GM12878 (cell line): ENCODE measurements at regions not wholly inside any gene's neighbourhood (a gene's known extent, or its start where the extent isn't known, plus 50 kb on each side); places are given as distances from the start of the nearest gene placed in this dataset.

Experiments
- ATAC-seq: fragments of 200-7000 bp; cut with Tn5 transposase; 3 replicates; pipeline ENCODE4 v1.9.1; 2020; ENCODE audit warnings: mild to moderate bottlenecking, moderate library complexity
- BruUV-seq: library from RNA; stranded (reverse); fragments of 400-500 nt; replicated peaks from 2 replicates; lab custom pipeline; 2021; lab: Mats Ljungman, UMichigan
- CTCF ChIA-PET: fragments of 300-600 bp; sonication (Branson Sonifier 250); formaldehyde crosslinking; extraction: SDS; loops from one replicate; lab custom pipeline; 2021; ENCODE audit warnings: inconsistent platforms; lab: Yijun Ruan, JAX
- POLR2A ChIA-PET: fragments of 350-600 bp; formaldehyde crosslinking; extraction: SDS; loops from one replicate; lab custom pipeline; 2021; ENCODE audit warnings: inconsistent platforms; lab: Charles Lee
- RAD21 ChIA-PET: fragments of 300-600 bp; sonication (Branson Sonifier 250); formaldehyde crosslinking; loops from one replicate; lab custom pipeline; 2023; ENCODE audit warnings: antibody characterized with exemption; ENCODE audit not compliant: unreplicated experiment; lab: Charles Lee
- SMC1A ChIA-PET: fragments of 300-600 bp; sonication (Branson Sonifier 250); formaldehyde crosslinking; loops from one replicate; lab custom pipeline; 2023; ENCODE audit not compliant: unreplicated experiment, uncharacterized antibody; lab: Charles Lee
- DNase-seq: peaks from one replicate; pipeline ENCODE4 v3.0.0-alpha.2; 2011; ENCODE audit warnings: low read depth, low spot score
- FAIRE-seq: peaks from 3 replicates; lab custom pipeline; 2011; peaks lifted over from hg19 to GRCh38; lab: Jason Lieb, UNC
- H2AFZ ChIP-seq: 2 replicates; pipeline ENCODE4 v1.6.0; 2011; ENCODE audit warnings: low read depth, low read length, control low read depth; ENCODE audit not compliant: control insufficient read depth
- H3K27ac ChIP-seq: 2 replicates; pipeline ENCODE4 v1.5.1; 2011; ENCODE audit warnings: control low read depth; ENCODE audit not compliant: control insufficient read depth, insufficient read depth
- H3K27me3 ChIP-seq, 2 experiments: replicated peaks in 1 of 2; 2 replicates each; pipeline versions ENCODE4 v1.6.0 to v1.6.1; 2011; ENCODE audit warnings: low read length in 1 of 2; ENCODE audit not compliant: control insufficient read depth in 2 of 2, insufficient read depth in 2 of 2
- H3K36me3 ChIP-seq, 2 experiments: 2 replicates each; pipeline ENCODE4 v1.5.1; 2011; ENCODE audit warnings: low read length in 1 of 2; ENCODE audit not compliant: control insufficient read depth in 2 of 2, insufficient read depth in 2 of 2
- H3K4me1 ChIP-seq: 2 replicates; pipeline ENCODE4 v1.6.1; 2011; ENCODE audit warnings: mild to moderate bottlenecking, low read length, moderate library complexity, mixed read lengths; ENCODE audit not compliant: control insufficient read depth, insufficient read depth
- H3K4me2 ChIP-seq: 2 replicates; pipeline ENCODE4 v1.6.0; 2011; ENCODE audit warnings: control low read depth; ENCODE audit not compliant: control insufficient read depth, insufficient read depth
- H3K4me3 ChIP-seq: fragments of 200-600 bp; sonication (generic); 2 replicates; pipeline ENCODE4 v1.5.1; 2016
- H3K79me2 ChIP-seq: 2 replicates; pipeline ENCODE4 v1.6.0; 2011; ENCODE audit warnings: low read length; ENCODE audit not compliant: control insufficient read depth, insufficient read depth
- H3K9ac ChIP-seq: 2 replicates; pipeline ENCODE4 v1.8.0; 2011; ENCODE audit warnings: low read length, control low read depth, mixed read lengths; ENCODE audit not compliant: control insufficient read depth, insufficient read depth
- H3K9me3 ChIP-seq: replicated peaks from 3 replicates; pipeline ENCODE4 v1.5.1; 2011; ENCODE audit warnings: mild to moderate bottlenecking, low read length; ENCODE audit not compliant: control insufficient read depth, insufficient read depth
- H4K20me1 ChIP-seq: 2 replicates; pipeline ENCODE4 v1.6.0; 2011; ENCODE audit not compliant: control insufficient read depth, insufficient read depth
- CBFB ChIP-seq: IDR thresholded peaks from 2 replicates; pipeline ENCODE4 v1.6.1; 2016; ENCODE audit warnings: antibody characterized with exemption, low read depth
- CHD1 ChIP-seq: IDR thresholded peaks from 2 replicates; pipeline ENCODE4 v1.6.1; 2012; ENCODE audit warnings: low read depth, low read length, improper control_type of control experiment
- GATAD2B ChIP-seq: fragments of 450-650 bp; conservative IDR thresholded peaks from 2 replicates; pipeline ENCODE4 v1.6.1; 2017; ENCODE audit warnings: low read depth, mild to moderate bottlenecking, moderate library complexity
- HDGF ChIP-seq: fragments of 450-650 bp; IDR thresholded peaks from 2 replicates; pipeline ENCODE4 v1.6.1; 2016; ENCODE audit warnings: antibody characterized with exemption
- SMAD5 ChIP-seq: IDR thresholded peaks from 2 replicates; pipeline ENCODE4 v1.6.1; 2016; ENCODE audit warnings: antibody characterized with exemption, low read depth
- STAT1 ChIP-seq: fragments of 450-650 bp; conservative IDR thresholded peaks from 2 replicates; pipeline ENCODE4 v1.6.1; 2014; ENCODE audit warnings: antibody characterized with exemption, mild to moderate bottlenecking
- TARDBP ChIP-seq: IDR thresholded peaks from 2 replicates; pipeline ENCODE4 v1.6.1; 2016; ENCODE audit warnings: borderline replicate concordance
- WRNIP1 ChIP-seq: IDR thresholded peaks from 2 replicates; pipeline ENCODE4 v1.6.1; 2011; ENCODE audit warnings: low read depth, low read length, improper control_type of control experiment, borderline replicate concordance
- ZNF384 ChIP-seq: IDR thresholded peaks from 2 replicates; pipeline ENCODE4 v1.6.1; 2012; ENCODE audit warnings: low read depth, mild to moderate bottlenecking, low read length, improper control_type of control experiment, borderline replicate concordance
- WGBS: methylation state at CpG from one replicate; pipeline ENCODE4 v1.1.6; 2016; ENCODE audit warnings: low lambda C conversion rate; ENCODE audit not compliant: insufficient replicate concordance, insufficient coverage; ENCODE audit errors: missing lambda C conversion rate; 5-methylcytosine and 5-hydroxymethylcytosine counted together
- in situ Hi-C: fragments of 300-500 bp; cut with MboI; formaldehyde crosslinking; loops from 9 replicates; pipeline ENCODE4 v1.14.3; 2018; ENCODE audit warnings: mixed read lengths
- intact Hi-C: fragments of 100-400 bp; cut with micrococcal nuclease; formaldehyde crosslinking; loops from one replicate; pipeline ENCODE4 v1.14.2; 2022; ENCODE audit not compliant: unreplicated experiment
- TF ChIP-seq, protein P1 (sequence below): fragments of 450-650 bp; IDR thresholded peaks from 2 replicates; pipeline ENCODE4 v1.6.1; 2016; ENCODE audit warnings: mild to moderate bottlenecking
- TF ChIP-seq, protein P2 (sequence below): IDR thresholded peaks from 2 replicates; pipeline ENCODE4 v1.6.1; 2012; ENCODE audit warnings: low read depth, low read length, improper control_type of control experiment
- TF ChIP-seq, protein P3 (sequence below): fragments of 450-650 bp; IDR thresholded peaks from 2 replicates; pipeline ENCODE4 v1.6.1; 2014; ENCODE audit warnings: mild to moderate bottlenecking

DNA sequence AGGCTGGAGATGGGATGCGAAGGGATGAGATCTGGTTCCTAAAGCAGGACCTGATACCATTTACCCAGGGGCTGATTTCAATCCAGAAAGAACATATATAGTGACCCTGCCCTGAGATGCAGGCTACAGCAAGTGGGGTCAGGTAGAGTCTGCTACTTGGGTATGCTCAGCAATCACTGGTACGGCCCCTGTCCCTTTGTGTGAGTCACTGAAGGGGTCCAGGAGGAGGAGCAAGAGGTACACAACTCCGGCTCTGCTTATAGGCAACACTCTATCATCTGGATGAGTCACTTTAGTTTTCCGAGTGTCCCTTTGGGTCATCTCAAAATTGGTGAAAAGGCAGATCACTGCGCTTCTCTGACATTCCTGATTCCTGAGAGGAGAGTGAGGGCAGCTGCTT is 79.6 kb upstream of the SORCS1 start:
- SMC1A ChIA-PET, result no interaction called here
- Histone ChIP-seq H3K27ac (no peak overlapping the region), H3K27me3 (no peaks in the 10 kb centered on the region), H3K9me3 (no peaks in the 10 kb centered on the region), H2AFZ (no peak overlapping the region), H3K4me3 (no peak overlapping the region), H4K20me1 (no peaks in the 10 kb centered on the region), H3K36me3 (no peaks in the 10 kb centered on the region)
- DNase-seq (no peak), ATAC-seq (no peak), FAIRE-seq (no peak)
- 27% methylated on average over 5 of the region's 5 CpGs for WGBS
- TF ChIP-seq SMAD5, result no peak
- TF ChIP-seq STAT1, result no peak
- no peak for TF ChIP-seq HDGF
- TF ChIP-seq CHD1, result no peak
- TF ChIP-seq WRNIP1, result no peak
- TF ChIP-seq ZNF384, result no peak
- TF ChIP-seq, protein P1, sequence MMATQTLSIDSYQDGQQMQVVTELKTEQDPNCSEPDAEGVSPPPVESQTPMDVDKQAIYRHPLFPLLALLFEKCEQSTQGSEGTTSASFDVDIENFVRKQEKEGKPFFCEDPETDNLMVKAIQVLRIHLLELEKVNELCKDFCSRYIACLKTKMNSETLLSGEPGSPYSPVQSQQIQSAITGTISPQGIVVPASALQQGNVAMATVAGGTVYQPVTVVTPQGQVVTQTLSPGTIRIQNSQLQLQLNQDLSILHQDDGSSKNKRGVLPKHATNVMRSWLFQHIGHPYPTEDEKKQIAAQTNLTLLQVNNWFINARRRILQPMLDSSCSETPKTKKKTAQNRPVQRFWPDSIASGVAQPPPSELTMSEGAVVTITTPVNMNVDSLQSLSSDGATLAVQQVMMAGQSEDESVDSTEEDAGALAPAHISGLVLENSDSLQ, result no peak
- TF ChIP-seq GATAD2B, result no peak
- no peak for TF ChIP-seq TARDBP
- no peak for TF ChIP-seq CBFB
- TF ChIP-seq, protein P2, sequence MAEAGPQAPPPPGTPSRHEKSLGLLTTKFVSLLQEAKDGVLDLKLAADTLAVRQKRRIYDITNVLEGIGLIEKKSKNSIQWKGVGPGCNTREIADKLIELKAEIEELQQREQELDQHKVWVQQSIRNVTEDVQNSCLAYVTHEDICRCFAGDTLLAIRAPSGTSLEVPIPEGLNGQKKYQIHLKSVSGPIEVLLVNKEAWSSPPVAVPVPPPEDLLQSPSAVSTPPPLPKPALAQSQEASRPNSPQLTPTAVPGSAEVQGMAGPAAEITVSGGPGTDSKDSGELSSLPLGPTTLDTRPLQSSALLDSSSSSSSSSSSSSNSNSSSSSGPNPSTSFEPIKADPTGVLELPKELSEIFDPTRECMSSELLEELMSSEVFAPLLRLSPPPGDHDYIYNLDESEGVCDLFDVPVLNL, result no peak
- TF ChIP-seq, protein P3, sequence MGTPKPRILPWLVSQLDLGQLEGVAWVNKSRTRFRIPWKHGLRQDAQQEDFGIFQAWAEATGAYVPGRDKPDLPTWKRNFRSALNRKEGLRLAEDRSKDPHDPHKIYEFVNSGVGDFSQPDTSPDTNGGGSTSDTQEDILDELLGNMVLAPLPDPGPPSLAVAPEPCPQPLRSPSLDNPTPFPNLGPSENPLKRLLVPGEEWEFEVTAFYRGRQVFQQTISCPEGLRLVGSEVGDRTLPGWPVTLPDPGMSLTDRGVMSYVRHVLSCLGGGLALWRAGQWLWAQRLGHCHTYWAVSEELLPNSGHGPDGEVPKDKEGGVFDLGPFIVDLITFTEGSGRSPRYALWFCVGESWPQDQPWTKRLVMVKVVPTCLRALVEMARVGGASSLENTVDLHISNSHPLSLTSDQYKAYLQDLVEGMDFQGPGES, result no peak
- TF ChIP-seq, all 136 proteins: peak for 0
- ChIA-PET POLR2A (no interaction called here), CTCF (no interaction called here), RAD21 (no interaction called here)
- H3K4me1 ChIP-seq, result no peaks in the 10 kb centered on the region
- H3K4me2 ChIP-seq, result no peak overlapping the region
- in situ Hi-C loops (no loop called here), intact Hi-C loops (no loop called here)
- BruUV-seq, result no TSS peak
- no peaks in the 10 kb centered on the region for H3K79me2 ChIP-seq
- no peak overlapping the region for H3K9ac ChIP-seq
